ENCODE measurements at regions not wholly inside any gene's neighbourhood (a gene's known extent, or its start where the extent isn't known, plus 50 kb on each side); places are given as distances from the start of the nearest gene placed in this dataset.
A peak's percentile ranks its signal among the peaks of the same experiment; 100 is the strongest.
"Not testable (repeated sequence)": the region's sequence is repeated elsewhere in the genome, so short reads cannot be mapped to it uniquely, and the experiment has no call there.

DNA sequence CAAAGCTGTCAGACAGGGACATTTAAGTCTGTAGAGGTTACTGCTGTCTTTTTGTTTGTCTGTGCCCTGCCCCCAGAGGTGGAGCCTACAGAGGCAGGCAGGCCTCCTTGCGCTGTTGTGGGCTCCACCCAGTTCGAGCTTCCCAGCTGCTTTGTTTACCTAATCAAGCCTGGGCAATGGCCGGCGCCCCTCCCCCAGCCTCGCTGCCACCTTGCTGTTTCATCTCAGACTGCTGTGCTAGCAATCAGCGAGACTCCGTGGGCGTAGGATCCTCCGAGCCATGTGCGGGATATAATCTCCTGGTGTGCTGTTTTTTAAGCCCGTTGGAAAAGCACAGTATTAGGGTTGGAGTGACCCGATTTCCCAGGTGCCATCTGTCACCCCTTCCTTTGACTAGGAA lies 454.2 kb upstream of the CCDC196 start:
- DNase-seq: not testable (repeated sequence)

DNA sequence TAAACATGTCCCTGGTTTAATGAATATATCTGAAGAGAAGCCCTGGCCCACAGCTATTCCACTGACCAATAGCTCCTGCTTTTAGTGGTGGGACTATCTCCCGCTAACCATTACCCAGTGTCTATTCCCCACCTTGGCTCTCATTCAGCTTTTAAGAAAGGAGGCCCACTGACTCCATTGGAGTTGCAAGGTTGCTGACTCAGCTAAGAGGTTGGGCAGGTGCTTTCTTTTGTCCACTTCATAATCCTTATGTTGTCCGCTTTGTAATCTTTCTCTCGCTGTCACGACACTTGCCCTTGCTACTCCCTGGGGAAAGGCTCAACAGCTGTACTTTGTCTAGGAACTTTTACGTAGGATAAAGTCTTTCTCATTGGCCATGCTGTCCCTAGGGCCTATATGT lies 453.4 kb upstream of the CCDC196 start:
- no peak for DNase-seq

DNA sequence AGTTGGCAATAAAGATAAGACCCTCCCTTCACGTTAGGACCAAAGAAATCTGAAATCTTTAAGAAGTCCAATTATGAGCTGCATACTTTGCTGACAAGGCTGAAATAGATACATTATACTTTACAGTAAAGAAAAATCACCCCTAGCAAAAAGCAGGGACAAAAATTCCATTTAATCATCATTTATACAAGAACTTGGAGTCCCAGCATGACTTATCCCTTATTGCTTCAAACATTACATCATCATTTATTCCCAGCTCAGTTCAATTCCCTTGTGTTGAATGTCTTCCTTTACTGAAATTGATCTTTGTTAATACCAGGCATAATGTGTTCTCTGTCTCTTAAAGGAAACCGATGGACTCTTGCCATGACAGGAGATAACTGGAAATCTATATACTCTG lies 449.6 kb upstream of the CCDC196 start:
- DNase-seq: no peak

GRCh38 chr14:66037361-66037760 lies 448.8 kb upstream of the CCDC196 start:
- DNase-seq: no peak

- no peak for DNase-seq
Observed at GRCh38 chr14:66038212-66038611, 448.0 kb upstream of the CCDC196 start.

DNA sequence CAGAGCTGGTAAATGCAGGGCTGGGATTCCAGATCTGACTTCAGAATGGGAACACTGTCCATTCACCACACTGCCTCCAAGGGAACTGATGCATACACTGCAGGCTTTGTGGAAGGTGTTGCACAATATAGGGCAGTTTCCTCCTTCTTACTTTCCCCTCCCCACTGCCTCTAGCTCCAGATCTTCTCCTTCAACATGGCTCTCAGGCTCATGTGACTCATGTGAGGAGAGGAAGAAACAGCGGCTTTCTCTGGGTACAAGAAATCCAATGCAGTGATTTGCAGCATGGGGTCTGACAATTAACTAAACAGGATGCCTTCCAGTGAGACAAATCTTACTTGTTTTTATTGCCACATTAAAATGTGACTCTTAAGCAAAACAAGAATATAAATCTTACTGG lies 447.6 kb upstream of the CCDC196 start:
- DNase-seq: no peak

GRCh38 chr14:66039495-66039894 lies 446.7 kb upstream of the CCDC196 start:
- no peak for DNase-seq

- DNase-seq: no peak
Observed at GRCh38 chr14:66041582-66041981, 444.6 kb upstream of the CCDC196 start.

- no peak for DNase-seq
Observed at GRCh38 chr14:66043921-66044320, 442.2 kb upstream of the CCDC196 start.

DNA sequence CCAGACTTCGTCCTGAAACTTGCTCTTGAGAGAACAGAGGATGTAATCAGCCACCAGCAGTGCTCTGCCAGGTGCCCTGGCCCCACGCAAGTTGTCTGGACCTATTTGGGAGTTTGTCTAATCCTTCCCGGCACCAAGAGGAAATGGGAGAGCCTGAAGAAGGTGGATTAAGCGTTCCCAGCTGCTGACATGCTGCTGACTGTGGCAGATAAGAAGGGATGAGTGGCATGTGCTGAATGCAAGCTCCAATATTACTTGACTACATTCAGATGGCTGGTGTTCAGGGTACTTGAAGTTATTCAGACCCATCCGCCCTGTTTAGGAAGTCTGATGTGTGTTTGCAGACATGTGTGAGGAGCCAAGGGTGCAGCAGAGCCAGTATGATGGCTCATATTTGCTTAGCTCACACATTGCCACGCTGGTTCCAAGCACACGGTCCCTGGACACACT lies 440.6 kb upstream of the CCDC196 start:
- DNase-seq: no peak

GRCh38 chr14:66046035-66046434 lies 440.1 kb upstream of the CCDC196 start:
- no peak for DNase-seq

DNA sequence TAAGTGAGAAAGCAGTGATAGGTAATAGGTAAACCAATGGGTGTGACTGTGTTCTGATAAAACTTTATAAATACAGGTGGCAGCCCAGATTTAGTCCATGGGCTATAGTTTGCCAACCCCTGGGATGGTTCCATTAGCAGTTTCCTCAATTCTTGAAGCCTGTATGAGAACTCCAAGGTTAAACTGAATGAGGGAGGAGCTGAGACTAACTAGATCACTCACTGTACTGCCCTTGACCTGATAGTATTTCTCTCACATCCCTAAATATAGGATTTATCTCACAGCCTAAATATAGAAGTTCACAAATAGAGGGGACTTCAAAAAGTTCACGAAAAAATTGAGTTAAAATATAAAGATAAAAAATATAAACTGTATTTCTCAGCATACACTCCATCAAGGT lies 439.6 kb upstream of the CCDC196 start:
- DNase-seq: no peak

DNA sequence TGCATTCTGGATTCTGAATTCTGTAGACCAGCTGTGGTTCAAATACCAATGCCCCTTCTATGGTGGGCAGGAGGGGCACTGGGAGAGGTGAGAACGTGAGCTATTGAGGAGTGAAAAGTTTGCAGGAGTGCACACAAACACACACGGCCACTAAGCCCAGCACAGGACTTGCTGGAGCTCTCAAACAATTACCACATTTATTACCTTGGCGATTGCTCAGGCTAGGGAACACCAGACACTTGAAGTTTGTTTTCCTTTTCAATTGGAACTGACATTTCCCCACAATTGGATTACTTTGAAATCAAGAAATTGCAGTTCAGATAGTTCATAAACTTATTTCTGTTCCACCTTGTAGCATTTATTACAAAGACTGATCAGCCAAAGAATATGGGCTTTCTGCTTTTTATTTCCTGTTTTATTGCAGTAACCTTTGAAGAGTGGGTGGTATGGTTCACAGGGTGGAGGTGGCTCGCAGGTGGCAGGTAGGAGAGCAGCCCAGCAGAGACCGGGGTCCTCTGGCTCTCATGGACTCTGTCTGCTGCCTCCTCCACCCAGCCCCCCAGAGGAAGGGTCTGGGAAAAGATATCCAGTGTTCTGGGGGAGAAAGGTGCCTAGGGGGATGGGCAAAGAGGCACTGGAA lies 429.8 kb upstream of the CCDC196 start:
- DNase-seq: no peak

- no peak for DNase-seq
Observed at GRCh38 chr14:66056926-66057552, 429.1 kb upstream of the CCDC196 start.

DNA sequence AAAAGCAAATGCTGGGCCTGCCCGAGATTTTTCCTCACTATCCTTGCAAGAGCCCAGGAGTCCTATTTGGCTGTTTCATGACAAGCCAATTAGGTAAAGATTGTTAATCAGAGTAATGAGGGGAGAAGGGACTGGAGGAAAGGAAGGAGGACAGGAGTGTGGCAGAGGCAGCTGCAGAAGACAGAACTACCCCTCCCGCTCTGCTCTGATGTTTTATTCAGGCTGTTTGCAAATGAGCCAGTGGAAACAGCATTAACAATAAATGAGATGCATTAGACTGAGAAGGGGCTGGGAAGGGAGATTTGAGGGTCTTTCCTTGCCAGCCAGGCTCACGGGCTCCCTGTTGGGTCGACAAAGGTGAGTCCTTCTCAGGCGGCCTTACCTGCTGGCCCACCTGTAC lies 421.0 kb upstream of the CCDC196 start:
- DNase-seq: no peak

DNA sequence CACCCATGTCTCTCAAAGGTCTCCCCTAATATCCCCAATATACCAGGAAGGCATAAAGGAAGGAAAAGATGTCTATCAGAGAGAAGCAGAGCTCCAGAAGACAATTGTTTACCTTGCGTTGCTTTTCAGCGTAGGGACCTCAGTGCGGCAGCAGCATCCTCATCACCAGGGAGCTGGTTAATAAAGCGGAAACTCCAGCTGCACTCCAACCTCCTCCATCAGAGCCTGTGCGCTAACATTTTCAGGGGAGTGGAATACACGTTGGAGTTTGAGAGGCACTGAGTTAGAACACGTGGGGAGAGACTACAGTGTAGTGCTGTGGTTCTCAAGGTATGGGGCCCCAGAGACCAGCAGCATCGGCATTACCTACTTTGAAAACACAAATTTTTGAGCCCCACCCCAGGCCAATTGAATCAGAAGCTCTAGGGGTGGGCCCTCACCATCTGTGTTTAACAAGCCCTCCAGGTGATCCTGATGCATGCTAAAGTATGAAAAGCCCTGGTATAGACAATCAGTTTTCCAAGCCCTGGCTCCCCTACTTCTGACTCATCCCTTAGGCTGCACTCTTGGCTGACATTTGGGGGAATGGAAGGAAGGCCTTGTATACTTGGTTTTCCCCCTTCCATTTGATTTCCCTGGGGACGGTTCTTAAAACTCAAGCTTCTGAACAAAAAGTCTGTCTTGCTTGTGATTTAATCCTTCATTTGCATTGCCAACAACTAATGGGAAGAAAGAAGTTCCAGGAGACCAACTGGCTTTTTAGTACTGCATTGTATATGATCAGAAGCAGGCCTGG lies 419.0 kb upstream of the CCDC196 start:
- DNase-seq: no peak

DNA sequence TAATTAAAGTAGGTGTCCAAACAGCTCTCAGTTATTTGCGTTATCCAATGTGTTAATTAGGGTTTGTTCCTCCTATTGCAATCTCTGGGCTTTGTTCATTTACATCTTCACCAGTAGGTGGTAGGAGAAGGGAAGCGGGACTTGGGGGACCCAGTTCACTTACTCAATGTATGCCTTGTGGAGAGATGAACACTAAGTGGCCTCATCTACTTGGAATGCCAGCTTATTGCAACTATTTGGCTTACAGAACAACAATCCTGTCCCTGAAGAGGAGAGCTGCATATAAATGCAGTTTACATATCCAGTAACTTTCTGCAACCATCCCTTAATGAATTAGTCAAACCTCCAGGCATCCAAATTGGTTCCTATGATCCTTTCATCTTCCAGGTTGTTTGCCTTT lies 417.1 kb upstream of the CCDC196 start:
- no peak for DNase-seq

- no peak for DNase-seq
Observed at GRCh38 chr14:66069830-66070541, 416.2 kb upstream of the CCDC196 start.

GRCh38 chr14:66070542-66071319 lies 415.4 kb upstream of the CCDC196 start:
- DNase-seq: peak; percentile 73

- no peak for DNase-seq
Observed at GRCh38 chr14:66072190-66073084, 413.7 kb upstream of the CCDC196 start.

- DNase-seq: no peak
Observed at GRCh38 chr14:66074537-66074936, 411.6 kb upstream of the CCDC196 start.

Data from T-helper 9 cell (primary cell).